Thymus (tissue), 11 donors: ENCODE measurements at regions not wholly inside any gene's neighbourhood (a gene's known extent, or its start where the extent isn't known, plus 50 kb on each side); places are given as distances from the start of the nearest gene placed in this dataset.

Experiments used
- DNase-seq, 9 donors: peaks; one replicate each; pipeline ENCODE4 v3.0.0-alpha.2; 2013; ENCODE audit warnings: low spot score in 9 of 9, low read depth in 6 of 9, missing footprints in 1 of 9
- H3K27ac ChIP-seq, 2 donors: one replicate each; pipeline ENCODE4 v1.5.1; 2013; ENCODE audit warnings: control low read depth in 1 of 2, low read depth in 1 of 2, low read length in 1 of 2, mild to moderate bottlenecking in 1 of 2, moderate library complexity in 1 of 2
- H3K27me3 ChIP-seq, 2 donors: one replicate each; pipeline ENCODE4 v1.5.1; 2013; ENCODE audit warnings: low read length in 1 of 2; ENCODE audit not compliant: control insufficient read depth in 2 of 2, insufficient read depth in 1 of 2
- H3K36me3 ChIP-seq, 2 donors: one replicate each; pipeline ENCODE4 v1.5.1; 2013; ENCODE audit warnings: low read length in 1 of 2, mild to moderate bottlenecking in 1 of 2, moderate library complexity in 1 of 2; ENCODE audit not compliant: control insufficient read depth in 2 of 2, insufficient read depth in 2 of 2
- H3K4me1 ChIP-seq, 2 donors: one replicate each; pipeline ENCODE4 v1.5.1; 2013; ENCODE audit warnings: low read length in 2 of 2; ENCODE audit not compliant: control insufficient read depth in 2 of 2, insufficient read depth in 2 of 2
- H3K4me3 ChIP-seq, 2 donors: one replicate each; pipeline ENCODE4 v1.5.1; 2013; ENCODE audit warnings: low read length in 2 of 2, control low read depth in 1 of 2, mild to moderate bottlenecking in 1 of 2
- H3K9me3 ChIP-seq, 2 donors: one replicate each; pipeline ENCODE4 v1.5.1; 2013; ENCODE audit warnings: low read length in 1 of 2, mild to moderate bottlenecking in 1 of 2; ENCODE audit not compliant: control insufficient read depth in 2 of 2, insufficient read depth in 1 of 2
- WGBS: extraction: QIAGEN DNeasy Blood & Tissue Kit; methylation state at CpG from one replicate; pipeline ENCODE4 v1.1.7; 2013; 5-methylcytosine and 5-hydroxymethylcytosine counted together
- donor health status: healthy.

DNA sequence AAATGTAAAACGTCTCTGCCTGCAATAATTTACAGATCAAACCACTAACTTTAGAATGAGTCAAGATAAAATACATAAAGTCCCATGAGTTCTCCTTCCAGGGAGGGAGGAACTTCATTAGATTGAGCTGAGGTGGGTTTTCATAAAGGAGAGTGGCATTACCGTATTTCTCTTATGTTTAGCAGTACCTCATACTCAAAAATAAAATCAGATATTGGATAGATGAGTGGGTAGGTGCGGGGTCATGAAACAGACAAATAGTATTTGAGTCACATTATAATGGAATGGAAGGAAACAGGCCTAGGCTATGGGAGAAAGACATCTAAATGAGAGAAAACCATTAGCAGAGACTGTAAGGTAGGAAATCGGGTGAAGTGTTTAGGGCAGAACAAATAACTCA is 166.1 kb upstream of the SMLR1 start:
- Histone ChIP-seq H3K9me3 (no peaks in the 10 kb centered on the region), H3K36me3 (no peaks in the 10 kb centered on the region), H3K4me3 (no peak overlapping the region), H3K27me3 (no peaks in the 10 kb centered on the region), H3K4me1 (no peaks in the 10 kb centered on the region), H3K27ac (no peak overlapping the region)
- no peak for DNase-seq
- 95% methylated on average over 4 of the region's 4 CpGs for WGBS

- H3K9me3 ChIP-seq: peaks cover 0 to under 1% of the 10 kb centered on the region in 2 donors
- no peaks in the 10 kb centered on the region for H3K27me3 ChIP-seq
- H3K27ac ChIP-seq: no peak overlapping the region
- 98% methylated on average over 2 of the region's 2 CpGs for WGBS
- H3K36me3 ChIP-seq: no peaks in the 10 kb centered on the region
- DNase-seq: no peak
- H3K4me1 ChIP-seq: no peaks in the 10 kb centered on the region
- no peak overlapping the region for H3K4me3 ChIP-seq
Observed at GRCh38 chr6:130666786-130667185, 160.4 kb upstream of the SMLR1 start.

DNA sequence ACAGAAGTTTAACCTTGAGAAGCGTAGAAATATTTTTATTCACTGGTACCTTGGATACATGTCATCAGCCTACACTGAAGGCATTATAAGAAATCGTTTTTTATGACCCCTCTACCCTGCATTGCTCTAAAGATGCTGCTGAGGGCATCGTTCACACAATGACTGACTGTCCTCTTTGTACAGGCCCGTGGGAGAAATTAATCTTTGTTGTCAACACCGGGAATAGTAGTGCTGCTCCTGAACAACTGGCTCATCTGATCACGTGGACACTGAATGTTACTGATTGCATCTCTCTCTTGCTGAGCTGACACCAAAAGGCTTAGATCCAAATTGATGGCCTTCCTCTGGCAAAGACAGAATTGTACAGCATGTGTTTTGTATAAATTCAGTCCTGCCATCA is 157.1 kb upstream of the SMLR1 start:
- H3K4me3 ChIP-seq: no peak overlapping the region
- DNase-seq: no peak
- peaks cover 0 to 3% of the 10 kb centered on the region in 2 donors for H3K9me3 ChIP-seq
- H3K36me3 ChIP-seq: no peaks in the 10 kb centered on the region
- WGBS: 96% methylated on average over 6 of the region's 6 CpGs
- no peak overlapping the region for H3K27ac ChIP-seq
- no peaks in the 10 kb centered on the region for H3K4me1 ChIP-seq
- H3K27me3 ChIP-seq: no peaks in the 10 kb centered on the region

DNA sequence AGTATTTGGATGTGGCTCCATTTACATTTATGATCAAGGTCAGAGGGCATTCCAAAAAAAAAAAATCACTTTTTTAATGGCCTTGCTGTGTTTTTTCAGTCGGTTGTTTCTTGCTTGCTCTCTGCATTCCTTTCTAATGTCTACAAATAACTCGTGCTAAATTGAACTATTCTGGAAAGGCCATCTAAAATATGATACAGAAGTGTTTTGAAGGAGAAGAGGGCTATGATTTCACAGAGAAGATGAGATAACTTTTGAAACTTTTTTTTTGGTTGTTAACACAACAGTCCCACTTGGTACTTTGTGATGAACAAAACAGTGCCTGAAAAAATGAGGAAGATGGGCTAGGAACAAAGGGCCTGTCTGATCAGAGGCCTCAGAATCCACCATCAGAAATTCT is 156.1 kb upstream of the SMLR1 start:
- DNase-seq: no peak
- WGBS: 92% methylated on average over 2 of the region's 2 CpGs
- no peaks in the 10 kb centered on the region for H3K4me1 ChIP-seq
- no peaks in the 10 kb centered on the region for H3K27me3 ChIP-seq
- H3K9me3 ChIP-seq: peaks cover 0 to 3% of the 10 kb centered on the region in 2 donors
- H3K36me3 ChIP-seq: no peaks in the 10 kb centered on the region
- H3K27ac ChIP-seq: no peak overlapping the region
- no peak overlapping the region for H3K4me3 ChIP-seq

GRCh38 chr6:130671577-130671976 is 155.6 kb upstream of the SMLR1 start:
- no peaks in the 10 kb centered on the region for H3K36me3 ChIP-seq
- no peak overlapping the region for H3K27ac ChIP-seq
- H3K9me3 ChIP-seq: peaks cover 0 to 3% of the 10 kb centered on the region in 2 donors
- H3K4me3 ChIP-seq: no peak overlapping the region
- no peak for DNase-seq
- no peaks in the 10 kb centered on the region for H3K27me3 ChIP-seq
- no peaks in the 10 kb centered on the region for H3K4me1 ChIP-seq
- WGBS: 87% methylated on average over 11 of the region's 11 CpGs

DNA sequence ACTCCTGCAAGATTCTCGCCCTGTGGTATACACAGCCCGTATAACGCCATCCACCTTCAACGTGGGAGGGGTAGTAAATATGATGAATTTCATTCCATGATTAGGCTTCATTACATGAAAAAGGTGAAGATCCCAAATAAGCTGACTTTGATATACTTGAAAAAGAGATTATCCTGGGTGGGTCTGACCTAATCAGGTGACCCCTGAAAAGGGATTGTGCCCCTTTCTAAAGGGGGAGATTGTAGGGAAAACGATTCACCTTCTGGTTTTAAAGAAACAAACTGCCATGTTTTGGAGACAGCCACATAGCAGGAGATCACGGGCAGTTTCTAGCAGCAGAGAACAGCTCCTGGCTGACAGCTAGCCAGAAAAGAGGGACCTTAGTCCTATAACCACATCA is 155.1 kb upstream of the SMLR1 start:
- Histone ChIP-seq H3K9me3 (peaks cover 0 to 3% of the 10 kb centered on the region in 2 donors), H3K27me3 (no peaks in the 10 kb centered on the region), H3K36me3 (no peaks in the 10 kb centered on the region), H3K4me3 (no peak overlapping the region), H3K27ac (no peak overlapping the region), H3K4me1 (no peaks in the 10 kb centered on the region)
- WGBS: 93% methylated on average over 6 of the region's 6 CpGs
- no peak for DNase-seq

GRCh38 chr6:130674604-130675003 is 152.6 kb upstream of the SMLR1 start:
- DNase-seq: no peak
- Histone ChIP-seq H3K27ac (no peak overlapping the region), H3K27me3 (no peaks in the 10 kb centered on the region), H3K36me3 (no peaks in the 10 kb centered on the region), H3K4me1 (no peaks in the 10 kb centered on the region), H3K4me3 (no peak overlapping the region), H3K9me3 (peaks cover 0 to 3% of the 10 kb centered on the region in 2 donors)

DNA sequence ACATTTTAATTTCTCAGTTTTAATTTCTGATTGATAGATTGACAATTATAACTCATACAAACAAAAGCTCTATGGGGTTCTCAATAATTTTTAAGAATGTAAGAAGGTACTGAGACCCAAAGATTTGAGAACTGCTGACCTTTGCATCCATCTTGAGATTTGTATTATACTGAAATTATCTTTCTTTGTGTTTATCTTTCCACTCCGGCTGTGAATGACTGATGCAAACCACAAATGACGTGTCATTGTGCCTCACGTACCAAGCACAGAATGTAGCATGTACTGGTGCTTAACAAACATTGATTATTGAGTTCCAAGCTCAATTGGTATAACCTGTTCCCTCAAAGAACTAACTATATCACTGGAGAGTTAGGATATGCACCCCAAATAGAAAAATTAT is 152.1 kb upstream of the SMLR1 start:
- no peaks in the 10 kb centered on the region for H3K27me3 ChIP-seq
- H3K9me3 ChIP-seq: peaks cover 0 to 3% of the 10 kb centered on the region in 2 donors
- H3K4me3 ChIP-seq: no peak overlapping the region
- no peak overlapping the region for H3K27ac ChIP-seq
- H3K36me3 ChIP-seq: no peaks in the 10 kb centered on the region
- no peaks in the 10 kb centered on the region for H3K4me1 ChIP-seq
- 89% methylated on average over 3 of the region's 3 CpGs for WGBS
- DNase-seq: no peak

DNA sequence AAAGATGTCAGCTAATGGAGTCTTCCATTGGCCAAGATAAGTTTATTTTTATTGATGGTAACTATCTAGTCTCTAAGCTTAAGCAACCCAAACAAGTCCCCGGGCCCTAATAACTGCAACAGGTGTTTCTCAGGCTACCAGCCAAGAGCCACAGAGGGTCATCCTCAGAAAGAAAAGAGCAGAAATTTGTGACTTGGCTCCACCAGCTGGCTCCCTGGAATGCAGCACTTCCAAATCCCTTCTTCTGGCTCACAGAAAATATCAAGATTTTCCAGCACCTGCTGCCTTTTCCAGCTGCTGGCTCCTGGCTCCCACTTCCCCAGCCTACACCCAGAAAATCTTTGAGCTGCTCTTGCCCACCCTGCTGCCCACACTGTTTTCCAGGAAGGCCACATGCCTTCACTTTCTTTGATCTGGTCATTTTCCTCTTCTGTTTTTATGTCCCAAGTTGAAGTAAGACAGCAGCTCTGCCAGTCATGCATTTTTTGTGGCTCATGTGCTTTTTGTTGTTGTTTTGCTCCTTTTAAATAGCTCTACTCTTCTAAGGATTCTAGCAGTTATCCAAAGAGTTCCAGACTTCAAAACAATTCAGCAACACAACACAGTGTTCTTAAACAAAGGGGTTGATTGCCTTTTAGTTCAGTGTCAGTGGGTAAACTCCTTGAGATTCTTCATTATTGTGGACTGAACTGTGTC is 151.0 kb upstream of the SMLR1 start:
- H3K4me1 ChIP-seq: no peaks in the 10 kb centered on the region
- peaks cover 0 to 3% of the 10 kb centered on the region in 2 donors for H3K9me3 ChIP-seq
- no peak overlapping the region for H3K4me3 ChIP-seq
- H3K36me3 ChIP-seq: no peaks in the 10 kb centered on the region
- 70% methylated on average over 1 of the region's 1 CpG for WGBS
- H3K27ac ChIP-seq: no peak overlapping the region
- DNase-seq: no peak
- H3K27me3 ChIP-seq: no peaks in the 10 kb centered on the region
